B cell (primary cell): ENCODE measurements at regions not wholly inside any gene's neighbourhood (a gene's known extent, or its start where the extent isn't known, plus 50 kb on each side); places are given as distances from the start of the nearest gene placed in this dataset.

Experiments
- ATAC-seq: fragments of 200-7000 bp; cut with Tn5 transposase; one replicate; pipeline ENCODE4 v1.10.0; 2021; ENCODE audit warnings: low read depth, mild to moderate bottlenecking, moderate number of reproducible peaks, moderate library complexity
- CTCF ChIA-PET: fragments of 350-600 bp; sonication (Branson Sonifier 250); formaldehyde crosslinking; loops from one replicate; lab custom pipeline; 2021; ENCODE audit warnings: antibody characterized with exemption, inconsistent platforms; lab: Charles Lee
- POLR2A ChIA-PET: fragments of 350-600 bp; sonication (Branson Sonifier 250); formaldehyde crosslinking; loops from one replicate; lab custom pipeline; 2021; ENCODE audit warnings: antibody characterized with exemption; lab: Charles Lee
- DNase-seq: peaks from one replicate; pipeline ENCODE4 v3.0.0; 2013
- H2AFZ ChIP-seq: 2 replicates; pipeline ENCODE4 v1.6.1; 2012; ENCODE audit warnings: mild to moderate bottlenecking, low read depth, low read length; ENCODE audit not compliant: insufficient read depth, poor library complexity, severe bottlenecking
- H3K27ac ChIP-seq, 2 donors: 1 replicate in 1 of 2; 2 replicates in 1 of 2; pipeline ENCODE4 v1.5.1; 2012 to 2013; ENCODE audit warnings: low read length in 2 of 2, mild to moderate bottlenecking in 2 of 2, moderate library complexity in 1 of 2
- H3K27me3 ChIP-seq, 4 experiments: fragments of 200-600 bp in 1 of 4; sonication (generic) in 1 of 4; replicated peaks in 1 of 4; 1 replicate in 2 of 4; 2 replicates in 2 of 4; pipeline versions ENCODE4 v1.6.1 to v1.7.0; 2013 to 2016; ENCODE audit warnings: low read length in 3 of 4, mild to moderate bottlenecking in 2 of 4, mixed read lengths in 1 of 4, moderate library complexity in 1 of 4; ENCODE audit not compliant: insufficient read depth in 4 of 4, control insufficient read depth in 3 of 4; ENCODE audit errors: control extremely low read depth in 1 of 4
- H3K36me3 ChIP-seq, 2 experiments: replicated peaks in 1 of 2; 1 replicate in 1 of 2; 2 replicates in 1 of 2; pipeline versions ENCODE4 v1.6.1 to v1.7.1; 2013; ENCODE audit warnings: low read length in 1 of 2; ENCODE audit not compliant: insufficient read depth in 2 of 2, control insufficient read depth in 1 of 2; ENCODE audit errors: control extremely low read depth in 1 of 2, extremely low read depth in 1 of 2
- H3K4me1 ChIP-seq, 2 donors: fragments of 200-600 bp in 1 of 2; sonication (generic) in 1 of 2; 1 replicate in 1 of 2; 2 replicates in 1 of 2; pipeline versions ENCODE4 v1.5.1 to v1.6.1; 2013 to 2017; ENCODE audit warnings: low read length in 2 of 2; ENCODE audit not compliant: control insufficient read depth in 2 of 2, insufficient read depth in 2 of 2
- H3K4me2 ChIP-seq: replicated peaks from 2 replicates; pipeline ENCODE3; 2012; ENCODE audit warnings: mild to moderate bottlenecking, low read depth, low read length; ENCODE audit not compliant: poor library complexity, severe bottlenecking
- H3K4me3 ChIP-seq, 5 experiments: fragments of 200-600 bp in 1 of 5; sonication (generic) in 1 of 5; 1 replicate in 3 of 5; 2 replicates in 2 of 5; pipeline versions ENCODE4 v1.5.1 to v1.7.0; 2011 to 2016; ENCODE audit warnings: low read length in 4 of 5, mild to moderate bottlenecking in 4 of 5, low read depth in 2 of 5, control low read depth in 1 of 5, moderate library complexity in 1 of 5; ENCODE audit not compliant: insufficient read depth in 1 of 5; ENCODE audit errors: control extremely low read depth in 1 of 5, extremely low read depth in 1 of 5
- H3K79me2 ChIP-seq: fragments of 200-600 bp; sonication (generic); one replicate; pipeline ENCODE4 v1.6.0; 2016; ENCODE audit warnings: low read length; ENCODE audit not compliant: control insufficient read depth, insufficient read depth
- H3K9ac ChIP-seq: fragments of 200-600 bp; sonication (generic); 2 replicates; pipeline ENCODE4 v1.6.1; 2017; ENCODE audit warnings: mild to moderate bottlenecking, low read length, moderate library complexity
- H3K9me3 ChIP-seq, 3 donors: one replicate each; pipeline versions ENCODE4 v1.6.1 to v1.7.1; 2013; ENCODE audit warnings: low read length in 2 of 3; ENCODE audit not compliant: control insufficient read depth in 2 of 3, insufficient read depth in 1 of 3; ENCODE audit errors: control extremely low read depth in 1 of 3
- H4K20me1 ChIP-seq: 2 replicates; pipeline ENCODE4 v1.6.0; 2012; ENCODE audit warnings: mild to moderate bottlenecking, low read length; ENCODE audit not compliant: insufficient read depth, control insufficient read depth, poor library complexity, severe bottlenecking
- H3K27ac Mint-ChIP-seq: one replicate; pipeline ENCODE4 v1.8.0; 2021; ENCODE audit warnings: mixed read lengths
- H3K27me3 Mint-ChIP-seq: one replicate; pipeline ENCODE4 v1.8.0; 2021; ENCODE audit warnings: mixed read lengths
- H3K4me1 Mint-ChIP-seq: one replicate; pipeline ENCODE4 v1.8.0; 2021; ENCODE audit warnings: mixed read lengths
- H3K4me3 Mint-ChIP-seq: one replicate; pipeline ENCODE4 v1.8.0; 2021; ENCODE audit warnings: mixed read lengths
- H3K9me3 Mint-ChIP-seq: one replicate; pipeline ENCODE4 v1.8.0; 2022; ENCODE audit warnings: mixed read lengths; ENCODE audit not compliant: insufficient read depth
- CTCF ChIP-seq: fragments of 200-600 bp; IDR thresholded peaks from one replicate; pipeline ENCODE4 v1.8.0; 2022; ENCODE audit warnings: antibody characterized with exemption, mild to moderate bottlenecking
- EZH2 ChIP-seq: IDR thresholded peaks from 2 replicates; pipeline ENCODE4 v1.6.1; 2012; ENCODE audit warnings: borderline replicate concordance, low read depth, mild to moderate bottlenecking, moderate library complexity, low read length; ENCODE audit not compliant: insufficient read depth, poor library complexity, severe bottlenecking
- WGBS: methylation state at CpG from one replicate; pipeline ENCODE4 v1.1.5; 2013; ENCODE audit warnings: missing lambda C conversion rate; ENCODE audit not compliant: insufficient coverage; 5-methylcytosine and 5-hydroxymethylcytosine counted together
- intact Hi-C: fragments of 100-400 bp; cut with micrococcal nuclease; formaldehyde crosslinking; loops from one replicate; pipeline ENCODE4 v1.10.0; 2022

GRCh38 chr5:20537911-20538703, 550.1 kb upstream of the CDH18 start:
- POLR2A ChIA-PET, result no interaction called here
- Mint-ChIP-seq H3K27me3 (no peaks in the 10 kb centered on the region), H3K27ac (no peak overlapping the region), H3K9me3 (no peaks in the 10 kb centered on the region), H3K4me1 (no peaks in the 10 kb centered on the region), H3K4me3 (no peak overlapping the region)
- Histone ChIP-seq H4K20me1 (no peaks in the 10 kb centered on the region), H3K4me1 (no peaks in the 10 kb centered on the region), H3K27ac (no peak overlapping the region), H3K9ac (no peak overlapping the region), H3K4me3 (no peak overlapping the region), H3K79me2 (no peaks in the 10 kb centered on the region), H3K4me2 (no peak overlapping the region), H3K9me3 (no peaks in the 10 kb centered on the region), H3K36me3 (no peaks in the 10 kb centered on the region), H3K27me3 (no peaks in the 10 kb centered on the region), H2AFZ (no peak overlapping the region)
- TF ChIP-seq EZH2 (no peak), CTCF (no peak)
- DNase-seq (no peak), ATAC-seq (no peak)
- intact Hi-C loops, result no loop called here
- WGBS, result no CpG with 5 or more reads among the region's 4 CpGs
- CTCF ChIA-PET, result no interaction called here

- DNase-seq, result no peak
- ChIA-PET POLR2A (no interaction called here), CTCF (no interaction called here)
- no peak overlapping the region for H3K4me2 ChIP-seq
- TF ChIP-seq EZH2 (no peak), CTCF (no peak)
- no peak overlapping the region for H3K4me3 ChIP-seq
- intact Hi-C loops, result no loop called here
- Mint-ChIP-seq H3K4me1 (no peaks in the 10 kb centered on the region), H3K27me3 (no peaks in the 10 kb centered on the region), H3K4me3 (no peak overlapping the region), H3K9me3 (no peaks in the 10 kb centered on the region), H3K27ac (no peak overlapping the region)
- H2AFZ ChIP-seq, result no peak overlapping the region
- no peaks in the 10 kb centered on the region for H3K36me3 ChIP-seq
- H3K9me3 ChIP-seq, result no peaks in the 10 kb centered on the region
- H3K4me1 ChIP-seq, result no peaks in the 10 kb centered on the region
- ATAC-seq, result no peak
- no peak overlapping the region for H3K27ac ChIP-seq
- H3K9ac ChIP-seq, result no peak overlapping the region
- H3K27me3 ChIP-seq, result no peaks in the 10 kb centered on the region
- no peaks in the 10 kb centered on the region for H4K20me1 ChIP-seq
- no peaks in the 10 kb centered on the region for H3K79me2 ChIP-seq
Measured at GRCh38 chr5:20536813-20537212, 548.8 kb upstream of the CDH18 start.
